ENCODE measurements at regions not wholly inside any gene's neighbourhood (a gene's known extent, or its start where the extent isn't known, plus 50 kb on each side); places are given as distances from the start of the nearest gene placed in this dataset.

DNA sequence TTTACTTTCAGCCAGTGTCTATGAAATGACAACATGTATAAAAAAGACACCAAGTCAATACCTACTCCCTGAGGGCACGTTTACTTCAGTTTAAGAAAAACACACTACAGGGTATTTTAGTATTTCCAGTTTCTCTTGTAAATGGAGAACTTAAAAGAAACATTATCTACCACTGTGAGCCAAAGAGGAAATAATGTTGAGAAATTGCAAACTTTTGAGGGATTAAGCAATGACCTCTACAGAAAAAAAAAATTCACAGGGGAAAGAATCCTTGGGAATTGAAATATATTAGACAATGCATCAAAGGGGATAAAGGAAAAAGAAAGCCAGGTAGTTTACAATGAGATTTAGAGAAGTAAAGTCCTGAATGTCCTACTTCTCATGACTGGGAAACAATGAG lies 126.0 kb downstream of the KCNJ2 start:
- Histone ChIP-seq H4K91ac (replicated peaks; ENCODE audit: insufficient read length, low read length) (no peak overlapping the region), H3K56ac (replicated peaks; ENCODE audit: insufficient read length, low read depth, low read length) (no peak overlapping the region), H3K79me1 (ENCODE audit: low read depth, low read length) (no peaks in the 10 kb centered on the region), H3K23ac (ENCODE audit: insufficient read length) (no peak overlapping the region), H2AK5ac (ENCODE audit: low read depth, low read length) (no peak overlapping the region), H3K9me3 (ENCODE audit: insufficient read depth in 2 of 2, low read depth in 1 of 2, low read length in 1 of 2) (0 out of 4 replicates have a peak, but pooled peaks cover 0 to 3% of the 10 kb centered on the region in 2 experiments), H2AFZ (ENCODE audit: low read length) (no peak overlapping the region), H3K9ac (replicated peaks in 1 of 4; ENCODE audit: extremely low read depth in 1 of 4, low read depth in 3 of 4, low read length in 3 of 4) (no peak overlapping the region), H3K14ac (ENCODE audit: insufficient read length) (no peak overlapping the region), H2BK12ac (ENCODE audit: low read depth, low read length) (no peak overlapping the region), H2BK15ac (ENCODE audit: low read length) (no peak overlapping the region), H3K4me2 (ENCODE audit: insufficient read depth in 1 of 2, low read depth in 2 of 2, low read length in 2 of 2) (no peak overlapping the region), H4K20me1 (replicated peaks in 1 of 2; ENCODE audit: control insufficient read depth in 1 of 2, insufficient read depth in 2 of 2, low read length in 2 of 2) (no peaks in the 10 kb centered on the region), H2BK120ac (replicated peaks; ENCODE audit: low read depth, low read length) (no peak overlapping the region), H3K4me1 (replicated peaks in 1 of 4; ENCODE audit: control insufficient read depth in 3 of 4, insufficient read depth in 4 of 4, low read length in 3 of 4) (no peaks in the 10 kb centered on the region), H3K79me2 (ENCODE audit: control insufficient read depth in 1 of 2, insufficient read depth in 2 of 2, low read length in 2 of 2) (no peaks in the 10 kb centered on the region), H4K8ac (ENCODE audit: extremely low read depth, insufficient read depth, low read length) (no peak overlapping the region), H2BK5ac (ENCODE audit: low read depth, low read length) (no peak overlapping the region), H4K5ac (ENCODE audit: insufficient read length, low read depth, low read length) (no peak overlapping the region), H3K4me3 (ENCODE audit: extremely low read depth in 1 of 4, insufficient read depth in 2 of 4, low read depth in 3 of 4, low read length in 4 of 4) (no peak overlapping the region), H2BK20ac (ENCODE audit: low read length) (no peak overlapping the region), H3K27me3 (replicated peaks in 1 of 4; ENCODE audit: control insufficient read depth in 3 of 4, extremely low read depth in 1 of 4, insufficient read depth in 3 of 4, low read length in 3 of 4) (no peaks in the 10 kb centered on the region), H3K18ac (ENCODE audit: extremely low read depth, low read length) (no peak overlapping the region), H3K23me2 (ENCODE audit: low read depth, low read length) (no peaks in the 10 kb centered on the region), H3K36me3 (ENCODE audit: control insufficient read depth in 2 of 4, insufficient read depth in 4 of 4, low read length in 3 of 4) (no peaks in the 10 kb centered on the region), H3K4ac (replicated peaks; ENCODE audit: insufficient read length, low read depth, low read length) (no peak overlapping the region), H3K27ac (ENCODE audit: low read depth, low read length) (no peak overlapping the region)
- CTCF ChIA-PET (ENCODE audit: partially characterized antibody): no interaction called here
- POLR2A ChIA-PET (ENCODE audit: partially characterized antibody): no interaction called here
- FAIRE-seq (no peak), DNase-seq (ENCODE audit: low read depth in 1 of 2, low spot score in 2 of 2) (no peak)
- 87% methylated on average over 1 of the region's 1 CpG; no CpG with 5 or more reads in 1 of the 2 experiments for WGBS, 2 experiments (ENCODE audit: extremely low coverage in 1 of 2, insufficient coverage in 1 of 2, insufficient read length in 1 of 2, insufficient replicate concordance in 2 of 2, low coverage in 1 of 2, low lambda C conversion rate in 2 of 2, missing lambda C conversion rate in 1 of 2)
- TF ChIP-seq ZNF274 (IDR thresholded peaks at IDR 0.05; ENCODE audit: borderline replicate concordance, extremely low read depth, low read length) (no peak), POLR2AphosphoS5 (IDR thresholded peaks at IDR 0.05; ENCODE audit: low read depth, low read length) (no peak), SIRT6 (IDR thresholded peaks at IDR 0.05; ENCODE audit: low read length) (no peak), SRF (IDR thresholded peaks at IDR 0.05; ENCODE audit: low read depth, low read length) (no peak), GABPA (IDR thresholded peaks at IDR 0.05; ENCODE audit: borderline replicate concordance, insufficient read depth, low read length) (no peak)
